HL-60 (cell line): ENCODE measurements at regions not wholly inside any gene's neighbourhood (a gene's known extent, or its start where the extent isn't known, plus 50 kb on each side); places are given as distances from the start of the nearest gene placed in this dataset.

Source experiments
- POLR2AphosphoS5 ChIP-seq: IDR thresholded peaks from 2 replicates; pipeline ENCODE4 v1.6.1; 2012; ENCODE audit warnings: low read depth
- TF ChIP-seq, protein P1 (sequence below): IDR thresholded peaks from one replicate; pipeline ENCODE4 v1.5.1; 2011; ENCODE audit warnings: low read length, control low read depth, inconsistent platforms; ENCODE audit not compliant: insufficient read depth

DNA sequence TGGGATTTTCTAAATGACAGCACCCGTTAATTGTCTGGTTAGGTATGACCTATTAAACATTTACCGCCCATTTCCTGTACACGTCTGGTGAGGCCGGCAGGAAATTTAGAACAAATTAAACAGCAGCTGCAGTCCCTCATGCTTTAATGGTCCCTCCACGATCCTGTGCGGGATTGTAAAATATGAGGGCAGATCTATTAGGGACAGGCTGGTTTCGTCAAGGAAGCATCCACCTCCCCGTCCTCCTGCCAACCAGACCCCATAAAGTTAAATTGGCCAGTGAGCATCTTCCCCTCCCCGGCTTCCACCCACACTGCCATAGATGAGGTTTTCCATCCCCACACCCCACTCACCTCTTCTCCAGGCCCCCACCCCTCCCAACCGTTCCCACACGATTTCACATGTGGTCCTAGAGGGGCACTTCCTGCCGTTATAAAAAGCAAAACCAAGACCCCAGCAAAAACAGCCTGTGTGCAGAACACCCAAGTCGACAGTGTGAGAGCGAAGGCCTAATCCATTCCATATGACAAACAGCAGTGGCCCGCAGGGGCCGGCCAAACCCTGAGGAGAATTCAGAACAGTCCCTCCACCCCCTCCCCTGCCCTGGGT lies 331.9 kb downstream of the FOXL1 start:
- TF ChIP-seq, protein P1, sequence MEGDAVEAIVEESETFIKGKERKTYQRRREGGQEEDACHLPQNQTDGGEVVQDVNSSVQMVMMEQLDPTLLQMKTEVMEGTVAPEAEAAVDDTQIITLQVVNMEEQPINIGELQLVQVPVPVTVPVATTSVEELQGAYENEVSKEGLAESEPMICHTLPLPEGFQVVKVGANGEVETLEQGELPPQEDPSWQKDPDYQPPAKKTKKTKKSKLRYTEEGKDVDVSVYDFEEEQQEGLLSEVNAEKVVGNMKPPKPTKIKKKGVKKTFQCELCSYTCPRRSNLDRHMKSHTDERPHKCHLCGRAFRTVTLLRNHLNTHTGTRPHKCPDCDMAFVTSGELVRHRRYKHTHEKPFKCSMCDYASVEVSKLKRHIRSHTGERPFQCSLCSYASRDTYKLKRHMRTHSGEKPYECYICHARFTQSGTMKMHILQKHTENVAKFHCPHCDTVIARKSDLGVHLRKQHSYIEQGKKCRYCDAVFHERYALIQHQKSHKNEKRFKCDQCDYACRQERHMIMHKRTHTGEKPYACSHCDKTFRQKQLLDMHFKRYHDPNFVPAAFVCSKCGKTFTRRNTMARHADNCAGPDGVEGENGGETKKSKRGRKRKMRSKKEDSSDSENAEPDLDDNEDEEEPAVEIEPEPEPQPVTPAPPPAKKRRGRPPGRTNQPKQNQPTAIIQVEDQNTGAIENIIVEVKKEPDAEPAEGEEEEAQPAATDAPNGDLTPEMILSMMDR = no peak
- TF ChIP-seq POLR2AphosphoS5 = no peak
